Mesenteric fat pad (tissue), 1 donor: ENCODE measurements at regions not wholly inside any gene's neighbourhood (a gene's known extent, or its start where the extent isn't known, plus 50 kb on each side); places are given as distances from the start of the nearest gene placed in this dataset.
"Not testable (repeated sequence)": the region's sequence is repeated elsewhere in the genome, so short reads cannot be mapped to it uniquely, and the experiment has no call there.

ENCODE experiments used
- DNase-seq: peaks from one replicate; pipeline ENCODE4 v3.0.0-alpha.2; 2020; ENCODE audit warnings: low spot score
- donor health status: DM: yes; HTN: yes; CAD: no.

DNA sequence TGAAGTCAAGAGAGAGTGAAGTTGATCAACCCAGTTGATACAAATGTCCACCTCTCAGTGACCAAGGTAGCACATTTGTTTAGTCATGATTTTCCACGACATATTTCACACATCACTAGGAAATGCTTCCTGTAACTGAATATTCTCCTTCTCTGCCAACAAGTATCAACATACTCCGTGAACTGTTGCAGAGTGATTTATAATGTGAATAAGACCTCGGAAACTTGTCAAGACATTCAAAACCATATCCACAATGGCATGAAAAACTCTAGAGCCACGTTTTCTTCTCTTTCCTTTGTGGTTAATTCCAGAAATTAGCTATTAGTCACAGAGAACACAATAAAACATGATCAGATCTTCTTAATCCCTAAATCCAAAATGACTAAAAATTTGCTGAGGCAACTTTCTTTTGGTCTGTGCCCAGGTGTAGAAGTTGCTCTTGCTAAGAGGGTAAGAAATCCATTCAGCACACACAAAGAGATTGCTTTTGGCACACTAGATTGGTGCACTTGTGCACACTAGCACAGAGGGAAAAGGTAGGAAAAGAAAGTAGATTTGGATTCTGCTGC lies 244.3 kb upstream of the NRIP1 start:
- no peak for DNase-seq

DNA sequence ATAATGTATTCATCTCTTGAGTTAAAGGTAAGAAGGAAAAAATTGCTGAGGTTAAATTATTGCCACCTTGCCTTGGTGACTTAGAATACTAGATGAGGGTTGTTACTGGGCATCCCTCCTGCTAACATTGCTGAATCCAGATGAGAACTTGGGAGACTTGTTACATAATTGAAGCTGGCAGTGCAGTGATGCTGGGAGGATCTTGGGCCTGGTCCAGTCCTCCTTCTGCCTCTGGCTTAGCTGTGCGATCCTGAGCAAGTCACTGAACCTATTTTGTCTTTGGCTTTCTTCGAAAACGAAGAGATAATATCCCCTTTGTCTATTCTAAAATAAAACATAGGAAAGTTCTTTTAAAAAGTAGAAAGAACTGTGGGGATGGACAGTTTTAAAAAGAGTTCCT lies 244.9 kb upstream of the NRIP1 start:
- DNase-seq: no peak

DNA sequence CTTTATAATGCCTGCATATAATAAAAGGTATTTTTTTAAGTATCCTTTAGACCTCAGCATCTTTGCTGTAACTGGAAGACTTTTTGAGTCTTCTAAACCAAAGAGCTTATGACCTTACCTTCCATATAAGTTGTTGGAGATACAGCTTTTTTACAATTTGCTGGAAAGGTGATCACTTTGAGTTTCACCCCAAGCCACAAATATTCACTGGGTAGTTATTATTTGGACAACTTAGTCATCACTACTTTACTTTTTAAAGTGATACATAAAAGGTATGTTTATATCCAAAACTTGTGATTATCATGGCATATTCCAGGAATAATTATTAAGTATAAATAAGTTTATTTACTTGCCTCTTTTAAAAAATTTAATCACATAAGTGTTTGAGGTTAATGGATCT lies 246.7 kb upstream of the NRIP1 start:
- no peak for DNase-seq

DNA sequence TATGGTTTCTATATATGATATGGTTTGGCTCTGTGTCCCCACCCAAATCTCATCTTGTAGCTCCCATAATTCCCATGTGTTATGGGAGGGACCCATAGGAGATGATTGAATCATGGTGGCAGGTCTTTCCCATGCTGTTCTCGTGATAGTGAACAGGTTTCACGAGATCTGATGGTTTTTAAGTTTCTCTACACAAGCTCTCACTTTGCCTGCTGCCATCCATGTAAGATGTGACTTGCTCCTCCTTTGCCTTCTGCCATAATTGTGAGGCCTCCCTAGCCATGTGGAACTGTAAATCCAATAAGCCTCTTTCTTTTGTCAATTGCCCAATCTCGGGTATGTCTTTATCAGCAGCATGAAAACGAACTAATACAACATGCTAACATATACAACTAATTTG lies 252.2 kb upstream of the NRIP1 start:
- DNase-seq: not testable (repeated sequence)

DNA sequence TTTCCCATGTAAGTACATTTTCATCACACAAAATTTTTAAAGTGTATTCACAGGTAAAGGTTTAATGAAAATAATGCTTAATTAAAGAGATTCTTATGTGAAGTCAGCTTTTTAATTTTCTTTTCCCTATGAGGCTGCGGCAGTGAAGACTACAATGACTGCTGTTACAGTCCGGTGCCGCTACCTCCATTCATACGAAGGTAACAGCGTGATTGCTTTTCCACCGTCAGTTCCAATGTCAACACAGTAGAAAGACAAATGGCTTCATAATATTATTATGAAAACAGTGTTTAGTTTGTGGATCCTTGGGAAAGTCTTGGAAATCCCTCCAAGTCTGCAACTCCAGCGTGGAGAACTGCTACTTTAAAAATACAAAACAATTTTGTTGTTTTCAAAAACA lies 254.9 kb upstream of the NRIP1 start:
- no peak for DNase-seq

DNA sequence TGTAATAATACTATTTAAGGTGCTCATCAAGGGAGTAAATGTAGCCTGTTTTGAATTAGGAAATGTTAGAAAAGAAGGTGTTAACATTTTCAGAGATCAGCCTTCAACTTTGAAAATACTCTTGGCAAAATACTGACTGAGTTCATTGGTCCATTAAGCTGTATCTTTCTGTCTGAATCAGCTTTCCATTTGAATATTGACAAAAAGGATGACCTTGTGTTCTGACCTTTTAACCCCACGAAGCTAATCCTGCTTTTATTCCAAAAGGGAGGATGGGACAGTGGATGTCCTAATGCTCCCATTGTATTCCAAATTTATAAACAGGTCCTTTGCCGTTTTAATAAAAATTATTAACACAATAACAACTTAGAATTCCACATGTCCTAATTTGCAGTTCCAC lies 259.7 kb upstream of the NRIP1 start:
- no peak for DNase-seq

DNA sequence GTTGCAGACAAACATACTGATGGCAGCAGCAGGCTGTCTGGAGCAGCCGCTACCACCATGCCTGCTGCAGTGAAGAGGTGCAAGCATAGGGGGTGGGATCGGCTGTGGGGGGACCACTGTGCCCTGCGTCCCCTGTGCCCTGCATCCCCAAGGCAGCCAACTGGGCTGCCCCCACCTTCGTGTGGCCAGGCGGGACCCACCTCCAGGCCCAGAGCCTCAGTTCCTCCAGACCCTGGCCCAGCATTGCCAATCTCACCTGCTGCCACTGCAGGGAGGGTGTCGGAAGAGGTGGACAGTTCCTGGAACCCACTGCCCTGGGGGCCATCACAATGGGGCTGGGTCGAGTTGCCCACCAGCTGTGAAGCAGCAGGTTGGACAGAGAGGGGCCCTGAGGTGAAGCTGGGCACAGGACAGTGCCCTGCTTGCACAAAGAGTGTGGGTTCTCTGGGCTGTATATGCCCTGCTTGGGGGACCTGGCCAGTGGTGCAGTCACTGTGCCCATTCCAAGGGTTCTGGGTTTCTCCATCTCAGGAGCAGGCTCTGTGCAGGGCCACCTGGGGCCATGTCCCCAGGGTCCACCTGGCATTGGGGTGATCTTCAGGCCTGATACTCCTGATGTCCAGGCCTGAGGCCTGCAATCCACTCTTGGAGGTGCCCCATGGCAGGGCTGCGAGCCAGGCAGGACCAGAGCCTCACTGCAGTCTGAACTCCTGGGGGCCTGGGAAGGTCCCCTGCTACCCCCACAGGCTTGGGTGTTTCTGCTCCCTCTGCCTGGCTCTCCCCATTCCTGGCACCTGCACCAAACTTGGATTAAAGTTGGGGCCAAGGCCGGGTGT lies 261.4 kb upstream of the NRIP1 start:
- DNase-seq: no peak

DNA sequence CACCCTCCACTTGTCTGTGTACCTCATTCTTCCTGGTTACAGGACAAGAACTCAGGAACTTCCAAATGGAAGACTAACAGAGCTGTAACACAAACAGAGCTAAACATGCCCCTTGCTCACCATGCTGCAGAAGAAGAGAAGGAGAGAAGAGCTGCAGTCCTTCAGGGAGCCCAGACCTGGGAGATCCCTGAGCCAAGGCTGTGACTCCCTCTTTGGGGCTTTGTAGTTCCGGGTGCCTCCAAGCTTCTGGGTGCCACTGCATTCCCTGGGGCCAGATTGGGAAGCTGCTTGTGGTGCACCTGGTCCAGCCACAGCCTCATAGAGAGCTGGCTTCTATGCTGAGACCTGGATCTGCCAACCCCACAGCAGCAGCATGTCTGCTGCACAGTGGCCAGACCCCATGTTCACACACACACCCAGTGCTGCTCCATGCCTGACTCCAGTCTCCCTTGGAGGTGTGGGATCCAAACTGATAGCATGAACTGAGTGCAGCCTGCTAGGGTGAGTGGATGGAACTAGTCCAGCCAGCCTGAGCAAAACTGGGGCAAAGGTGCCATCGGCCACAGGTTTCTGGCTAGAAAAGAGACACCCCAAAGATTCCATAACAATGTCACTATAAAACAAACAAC lies 263.0 kb upstream of the NRIP1 start:
- no peak for DNase-seq

DNA sequence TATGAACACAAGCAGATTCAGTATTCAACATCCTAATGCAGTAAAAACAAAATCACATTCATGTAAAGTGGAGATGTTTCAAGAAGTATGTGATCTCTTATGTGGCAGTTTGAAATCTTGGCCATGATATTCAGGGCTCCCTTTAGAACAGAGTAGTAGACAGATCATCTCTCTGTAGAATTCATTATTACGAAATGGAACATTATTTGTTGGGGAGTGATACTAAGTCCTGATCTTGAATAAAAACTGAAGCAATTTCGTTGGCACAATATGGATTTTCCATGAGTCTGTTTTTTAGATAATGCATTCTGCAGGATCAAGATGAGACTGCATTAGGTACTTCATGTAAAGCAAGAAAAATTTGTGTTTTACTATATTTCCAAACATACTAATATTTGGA lies 264.4 kb upstream of the NRIP1 start:
- no peak for DNase-seq

DNA sequence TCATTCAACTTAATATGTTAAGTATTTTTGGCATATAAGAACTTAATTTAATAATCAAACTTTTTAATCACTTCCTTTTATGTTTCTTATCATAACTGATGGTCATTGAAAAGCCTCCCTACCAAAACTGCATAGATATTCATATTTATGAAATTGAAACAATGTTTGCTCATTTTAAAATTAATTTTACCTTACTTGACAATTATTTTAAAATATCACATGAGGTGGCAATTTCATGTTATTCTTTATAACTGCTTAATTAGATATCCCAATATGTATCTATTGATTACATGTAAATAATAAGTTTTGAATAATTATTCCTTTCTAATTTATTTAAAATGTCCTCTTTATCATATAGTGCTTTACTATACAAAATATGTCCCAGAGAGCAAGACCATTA lies 266.1 kb upstream of the NRIP1 start:
- DNase-seq: no peak

DNA sequence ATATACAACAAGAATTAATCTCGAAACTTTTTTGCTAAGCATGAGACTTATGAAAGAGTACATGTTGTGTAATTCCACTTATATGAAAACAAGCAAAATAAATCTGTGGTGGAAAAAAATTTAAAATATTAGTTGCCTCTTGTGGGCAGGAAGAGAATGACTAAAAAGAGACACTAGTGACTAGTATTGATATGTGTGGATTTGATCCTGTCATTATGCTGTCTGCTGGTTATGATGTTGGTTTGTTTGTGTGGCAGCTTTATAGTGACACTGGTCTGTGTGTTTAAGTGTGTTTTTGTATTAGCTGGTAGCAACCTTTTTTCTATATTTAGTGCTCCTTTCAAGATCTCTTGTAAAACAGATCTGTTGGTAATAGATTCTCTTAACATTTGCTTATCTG lies 267.8 kb upstream of the NRIP1 start:
- no peak for DNase-seq

DNA sequence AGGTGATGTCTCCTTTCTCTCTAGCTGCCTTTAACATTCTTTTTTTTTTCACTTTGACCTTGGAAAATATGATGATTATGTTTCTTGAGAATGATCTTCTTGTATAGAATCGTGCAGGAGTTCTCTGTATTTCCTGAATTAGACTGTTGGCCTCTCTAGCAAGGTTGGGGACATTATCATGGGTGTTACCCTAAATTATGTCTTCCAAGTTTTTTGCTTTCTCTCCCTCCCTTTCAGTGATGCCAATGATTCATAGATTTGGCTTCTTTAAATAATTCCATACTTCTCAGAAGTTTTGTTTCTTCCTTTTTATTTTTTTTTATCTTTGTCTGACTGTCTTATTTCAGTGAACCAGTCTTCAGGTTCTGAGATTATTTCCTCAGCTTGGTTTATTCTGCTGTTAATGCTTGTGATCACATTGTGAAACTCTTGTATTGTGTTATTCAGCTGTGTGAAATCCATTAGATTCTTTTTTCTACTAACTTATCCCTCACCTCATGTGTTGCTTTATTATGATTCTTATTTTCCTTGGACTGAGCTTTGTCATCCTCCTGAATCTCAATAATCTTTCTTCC lies 268.4 kb upstream of the NRIP1 start:
- DNase-seq: no peak

DNA sequence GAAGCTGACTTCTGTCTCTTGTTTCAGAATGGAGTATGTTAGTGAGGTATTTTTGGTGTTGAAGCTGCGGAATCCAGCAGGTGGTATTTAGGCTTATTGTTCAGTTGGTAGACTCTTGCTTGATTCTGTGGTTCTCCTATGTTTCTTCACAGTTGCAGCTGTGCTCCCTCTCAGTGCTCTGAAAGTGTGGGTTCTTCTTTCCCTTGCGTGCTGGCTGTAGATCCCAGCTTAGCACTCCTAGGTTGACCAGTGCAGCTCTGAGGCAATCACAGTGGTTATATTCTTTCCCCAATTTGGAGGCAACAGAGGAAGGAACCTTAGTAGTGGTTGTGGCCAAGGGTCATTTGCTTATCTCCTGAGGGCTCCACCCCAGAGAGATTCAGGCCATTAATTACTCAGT lies 269.2 kb upstream of the NRIP1 start:
- DNase-seq: no peak

DNA sequence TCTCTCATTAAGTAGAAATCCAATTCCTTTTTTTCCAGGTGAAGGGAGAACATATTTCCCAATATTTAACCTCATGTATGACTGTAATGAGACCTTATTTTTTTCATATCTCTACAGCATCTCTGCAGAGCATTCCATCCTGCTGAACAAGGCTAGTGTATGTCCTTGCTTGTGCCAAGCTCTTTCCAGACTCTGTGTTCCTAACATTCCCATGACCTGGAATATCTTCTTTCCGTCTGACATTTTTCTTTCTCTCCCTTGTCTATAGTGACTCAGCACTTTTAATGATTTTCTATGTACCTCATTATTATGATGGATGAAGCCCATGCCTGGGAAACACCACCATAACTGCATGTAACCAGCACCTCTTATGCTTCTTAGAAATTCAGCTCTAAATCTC lies 278.3 kb upstream of the NRIP1 start:
- DNase-seq: no peak

DNA sequence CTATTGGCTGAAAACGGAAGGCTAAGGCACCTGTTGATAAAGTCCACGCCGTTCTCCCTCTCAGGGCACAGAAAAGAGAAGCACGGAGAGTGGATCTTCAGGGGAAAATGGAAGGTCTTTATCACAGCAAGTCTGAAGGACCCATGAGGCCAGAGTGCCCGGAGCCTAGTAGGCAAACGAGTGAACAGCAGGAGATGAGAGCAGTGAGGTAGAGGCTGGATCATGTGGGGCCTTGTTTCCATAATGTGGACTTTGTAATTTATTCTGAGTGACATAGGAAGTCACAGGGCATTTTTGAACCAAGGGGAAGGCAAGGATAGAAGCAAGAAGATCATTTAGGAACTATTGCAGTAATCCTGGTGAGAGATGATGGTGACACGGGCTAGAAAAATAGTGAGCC lies 287.2 kb upstream of the NRIP1 start:
- DNase-seq: no peak

DNA sequence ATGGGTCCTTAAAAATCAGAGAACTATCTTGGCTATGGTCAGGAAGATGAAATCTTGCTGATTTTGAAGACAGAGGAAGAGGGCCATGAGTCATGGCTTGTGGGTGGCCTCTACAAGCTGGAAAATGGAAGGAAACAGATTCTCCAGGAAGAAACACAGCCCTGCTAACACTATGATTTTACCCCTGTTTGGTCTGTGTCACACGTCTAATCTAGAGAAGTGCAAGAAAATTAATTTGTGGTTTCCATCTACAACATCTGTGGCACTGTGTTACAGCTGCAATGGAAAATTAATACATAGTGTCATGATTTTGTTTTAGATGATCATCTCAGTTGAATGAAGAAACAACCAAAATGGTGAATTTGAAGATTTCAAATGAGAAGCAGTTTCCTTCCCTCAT lies 288.7 kb upstream of the NRIP1 start:
- DNase-seq: no peak

DNA sequence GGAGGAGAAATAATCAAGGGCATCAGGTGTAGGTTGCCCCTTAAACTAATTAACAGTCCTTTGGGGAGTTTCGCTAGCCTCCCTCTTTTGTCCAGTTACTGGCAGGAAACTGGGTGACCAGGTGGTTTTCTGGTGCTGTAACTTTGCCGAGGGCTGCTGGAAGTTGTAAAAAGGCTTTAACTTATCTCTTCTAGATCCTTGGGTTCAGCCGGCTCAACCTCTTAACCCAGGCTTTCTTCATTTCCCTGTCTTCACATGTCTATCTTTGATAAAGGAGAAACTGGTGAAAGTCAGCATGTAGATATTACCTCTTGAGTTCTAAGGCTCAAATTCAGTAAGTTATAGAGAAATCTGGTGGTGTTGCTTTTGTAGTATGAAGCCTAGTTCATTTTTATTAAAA lies 289.7 kb upstream of the NRIP1 start:
- DNase-seq: no peak

DNA sequence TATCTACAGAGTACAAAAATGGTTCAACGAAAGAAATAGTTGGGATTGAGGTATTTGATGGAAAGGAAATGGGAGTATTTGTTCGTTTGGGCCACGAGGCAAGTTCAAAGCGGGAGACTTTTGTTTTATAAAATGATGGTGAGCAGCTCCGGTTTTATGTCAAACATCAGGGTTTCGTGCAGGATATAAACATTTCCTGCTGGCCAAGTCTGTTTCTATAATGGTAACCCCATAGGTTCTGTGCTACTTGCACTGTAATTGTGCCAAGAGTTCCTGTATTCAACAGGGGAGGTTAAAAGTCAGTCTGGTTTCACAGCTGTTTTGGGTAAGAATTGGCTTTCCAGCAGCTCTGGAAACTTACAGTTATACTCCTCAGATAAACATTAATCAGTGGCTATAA lies 290.3 kb upstream of the NRIP1 start:
- no peak for DNase-seq

DNA sequence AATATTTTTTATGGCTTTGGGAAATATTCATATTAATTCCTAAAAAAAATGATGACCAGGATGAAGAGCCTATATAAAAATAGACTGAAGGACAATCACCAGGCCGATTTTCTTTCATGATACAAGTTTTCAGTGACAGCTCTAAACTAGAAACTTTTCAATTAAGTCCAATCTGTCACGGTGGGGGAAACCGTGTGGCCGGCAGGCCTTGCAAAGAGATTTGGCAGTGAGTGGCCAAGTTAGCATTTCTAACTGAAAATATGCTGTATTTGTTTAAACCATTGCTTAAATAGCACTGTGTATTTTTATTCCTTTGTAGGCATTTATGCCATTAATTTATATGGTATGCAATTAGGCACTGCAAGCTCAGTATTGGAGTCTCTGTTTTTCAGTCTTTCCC lies 294.5 kb upstream of the NRIP1 start:
- no peak for DNase-seq

DNA sequence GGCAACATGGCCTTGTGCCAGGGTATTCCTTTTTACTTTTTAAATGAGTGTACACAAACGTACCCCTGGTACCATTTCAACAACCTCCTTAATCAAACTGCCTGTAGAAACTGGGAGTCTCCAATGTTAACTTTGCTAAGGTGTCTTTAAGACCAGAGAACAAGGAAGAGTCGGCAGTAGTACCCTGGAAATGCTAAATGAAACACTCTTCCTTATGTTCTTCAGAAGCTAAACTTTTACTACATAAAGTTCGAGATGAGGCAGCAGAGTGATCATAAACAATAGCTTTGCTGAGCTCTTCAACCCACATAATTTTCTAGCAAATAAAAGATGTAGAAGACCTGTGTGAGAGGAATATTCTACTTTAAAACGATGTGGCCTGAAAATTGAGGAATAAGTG lies 297.7 kb upstream of the NRIP1 start:
- DNase-seq: no peak

DNA sequence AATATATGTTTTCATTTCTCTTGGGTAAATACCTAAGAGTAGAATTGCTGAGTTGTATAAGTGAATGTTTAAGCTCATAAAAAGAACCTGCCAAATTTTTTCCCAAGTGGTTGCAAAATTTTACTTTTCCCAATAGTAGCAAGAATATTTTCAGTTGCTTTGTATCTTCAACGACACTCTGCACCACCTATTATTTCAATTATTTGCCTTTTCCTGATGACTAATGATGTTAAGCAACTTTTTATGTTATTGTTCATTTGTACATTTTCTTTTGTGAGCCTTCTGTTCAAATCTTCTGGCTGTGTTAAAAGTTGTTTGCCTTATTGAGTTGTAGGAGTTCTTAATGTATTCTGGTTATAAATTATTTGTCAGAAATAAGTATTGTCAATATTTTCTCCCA lies 299.1 kb upstream of the NRIP1 start:
- no peak for DNase-seq

DNA sequence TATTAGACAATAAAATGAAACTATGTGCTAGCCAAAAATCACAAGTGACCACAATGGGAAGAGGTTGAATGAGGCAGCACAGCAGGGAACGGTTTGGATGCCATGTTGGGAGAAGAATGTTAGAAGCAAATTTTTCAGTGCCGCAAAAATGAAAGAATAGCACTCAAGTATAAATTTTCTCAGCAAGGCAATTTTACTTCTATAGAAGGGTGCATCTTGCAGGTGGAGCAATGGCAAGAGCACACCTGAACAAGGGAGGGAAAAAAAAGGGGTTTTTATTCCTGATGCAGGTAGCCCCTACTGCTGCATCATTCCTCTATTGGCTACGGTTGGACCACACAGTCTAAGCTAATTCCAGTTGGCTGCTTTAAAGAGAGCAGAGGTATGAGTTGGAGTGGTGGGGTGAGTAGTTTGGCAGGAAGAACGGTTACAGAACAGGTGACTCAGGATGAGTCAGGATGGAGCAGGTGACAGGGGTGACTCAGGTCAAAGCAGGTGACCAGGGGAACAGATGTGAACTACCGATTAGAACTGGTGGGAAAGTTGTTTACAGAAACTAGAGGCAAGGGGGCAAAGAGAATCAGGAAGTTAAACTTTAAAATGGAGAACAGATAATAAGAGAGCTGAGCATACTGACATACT lies 301.1 kb upstream of the NRIP1 start:
- no peak for DNase-seq
